HCT116 (cell line): ENCODE measurements at regions not wholly inside any gene's neighbourhood (a gene's known extent, or its start where the extent isn't known, plus 50 kb on each side); places are given as distances from the start of the nearest gene placed in this dataset.

Experiments used
- CEBPB ChIP-seq: IDR thresholded peaks from 2 replicates; pipeline ENCODE4 v1.6.1; 2012; ENCODE audit warnings: low read depth
- CTCF ChIP-seq, 3 experiments: fragments of 200-600 bp in 1 of 3; sonication (generic) in 1 of 3; IDR thresholded peaks in 2 of 3; conservative IDR thresholded peaks in 1 of 3; 2 replicates each; pipeline ENCODE4 v1.5.1; 2012 to 2017; ENCODE audit warnings: low read depth in 2 of 3, low read length in 2 of 3, antibody characterized with exemption in 1 of 3, borderline replicate concordance in 1 of 3, control low read depth in 1 of 3, mild to moderate bottlenecking in 1 of 3, mixed read lengths in 1 of 3, mixed run types in 1 of 3, moderate library complexity in 1 of 3; ENCODE audit not compliant: insufficient read depth in 1 of 3
- EZH2 ChIP-seq: fragments of 200-600 bp; sonication (generic); IDR thresholded peaks from 2 replicates; pipeline ENCODE4 v1.6.1; 2017; ENCODE audit warnings: antibody characterized with exemption, mixed run types
- POLR2A ChIP-seq: IDR thresholded peaks from 2 replicates; pipeline ENCODE4 v1.7.0; 2011; ENCODE audit warnings: borderline replicate concordance; ENCODE audit not compliant: insufficient read depth, insufficient read length; ENCODE audit errors: extremely low read depth
- RAD21 ChIP-seq: IDR thresholded peaks from 2 replicates; pipeline ENCODE4 v1.6.1; 2012; ENCODE audit warnings: low read depth, mild to moderate bottlenecking
- TF ChIP-seq, protein P1 (sequence below): IDR thresholded peaks from 2 replicates; pipeline ENCODE4 v1.6.1; 2012
- TF ChIP-seq, protein P2 (sequence below): IDR thresholded peaks from 2 replicates; pipeline ENCODE4 v1.6.1; 2012; ENCODE audit warnings: low read depth

GRCh38 chr4:108426493-108426892, 193.9 kb upstream of the RPL34 start:
- TF ChIP-seq POLR2A (no peak), RAD21 (no peak), CEBPB (no peak), CTCF (IDR thresholded peaks at IDR 0.05 in 2 of 3, conservative IDR thresholded peaks at IDR 0.05 in 1 of 3; ENCODE audit: borderline replicate concordance in 1 of 3, insufficient read depth in 1 of 3, low read depth in 2 of 3, low read length in 2 of 3) (no peak), EZH2 (no peak)
- TF ChIP-seq, protein P1, sequence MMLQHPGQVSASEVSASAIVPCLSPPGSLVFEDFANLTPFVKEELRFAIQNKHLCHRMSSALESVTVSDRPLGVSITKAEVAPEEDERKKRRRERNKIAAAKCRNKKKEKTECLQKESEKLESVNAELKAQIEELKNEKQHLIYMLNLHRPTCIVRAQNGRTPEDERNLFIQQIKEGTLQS: no peak
- TF ChIP-seq, protein P2, sequence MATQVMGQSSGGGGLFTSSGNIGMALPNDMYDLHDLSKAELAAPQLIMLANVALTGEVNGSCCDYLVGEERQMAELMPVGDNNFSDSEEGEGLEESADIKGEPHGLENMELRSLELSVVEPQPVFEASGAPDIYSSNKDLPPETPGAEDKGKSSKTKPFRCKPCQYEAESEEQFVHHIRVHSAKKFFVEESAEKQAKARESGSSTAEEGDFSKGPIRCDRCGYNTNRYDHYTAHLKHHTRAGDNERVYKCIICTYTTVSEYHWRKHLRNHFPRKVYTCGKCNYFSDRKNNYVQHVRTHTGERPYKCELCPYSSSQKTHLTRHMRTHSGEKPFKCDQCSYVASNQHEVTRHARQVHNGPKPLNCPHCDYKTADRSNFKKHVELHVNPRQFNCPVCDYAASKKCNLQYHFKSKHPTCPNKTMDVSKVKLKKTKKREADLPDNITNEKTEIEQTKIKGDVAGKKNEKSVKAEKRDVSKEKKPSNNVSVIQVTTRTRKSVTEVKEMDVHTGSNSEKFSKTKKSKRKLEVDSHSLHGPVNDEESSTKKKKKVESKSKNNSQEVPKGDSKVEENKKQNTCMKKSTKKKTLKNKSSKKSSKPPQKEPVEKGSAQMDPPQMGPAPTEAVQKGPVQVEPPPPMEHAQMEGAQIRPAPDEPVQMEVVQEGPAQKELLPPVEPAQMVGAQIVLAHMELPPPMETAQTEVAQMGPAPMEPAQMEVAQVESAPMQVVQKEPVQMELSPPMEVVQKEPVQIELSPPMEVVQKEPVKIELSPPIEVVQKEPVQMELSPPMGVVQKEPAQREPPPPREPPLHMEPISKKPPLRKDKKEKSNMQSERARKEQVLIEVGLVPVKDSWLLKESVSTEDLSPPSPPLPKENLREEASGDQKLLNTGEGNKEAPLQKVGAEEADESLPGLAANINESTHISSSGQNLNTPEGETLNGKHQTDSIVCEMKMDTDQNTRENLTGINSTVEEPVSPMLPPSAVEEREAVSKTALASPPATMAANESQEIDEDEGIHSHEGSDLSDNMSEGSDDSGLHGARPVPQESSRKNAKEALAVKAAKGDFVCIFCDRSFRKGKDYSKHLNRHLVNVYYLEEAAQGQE: no peak
